NOMO-1 treated with dmso at 0.1 percent for 144 hours (cell line): ENCODE measurements at regions not wholly inside any gene's neighbourhood (a gene's known extent, or its start where the extent isn't known, plus 50 kb on each side); places are given as distances from the start of the nearest gene placed in this dataset.

Experiments used
- DNase-seq: peaks from one replicate; lab custom pipeline; 2025; ENCODE audit not compliant: unreplicated experiment; lab: John Stamatoyannopoulos, UW

DNA sequence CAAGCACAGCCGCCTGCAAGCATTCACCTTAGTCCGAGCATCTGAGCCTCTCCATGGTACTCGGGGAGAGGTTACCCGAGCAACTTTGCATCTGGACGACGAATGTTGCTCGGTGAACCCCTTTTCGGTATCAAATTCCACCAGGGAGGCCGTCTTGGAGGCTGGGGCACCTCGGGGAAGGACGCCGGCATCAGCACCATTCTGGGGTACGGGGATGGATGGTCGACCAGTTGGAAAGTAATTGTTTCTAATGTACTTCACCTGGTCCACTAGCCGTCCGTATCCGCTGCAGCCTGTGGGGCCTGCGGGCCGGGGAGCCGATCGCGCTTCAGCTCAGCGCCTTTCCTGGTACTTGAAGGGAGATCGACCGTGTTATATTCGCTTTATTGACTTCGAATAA is 161.7 kb upstream of the RTL1 start:
- no peak for DNase-seq

DNA sequence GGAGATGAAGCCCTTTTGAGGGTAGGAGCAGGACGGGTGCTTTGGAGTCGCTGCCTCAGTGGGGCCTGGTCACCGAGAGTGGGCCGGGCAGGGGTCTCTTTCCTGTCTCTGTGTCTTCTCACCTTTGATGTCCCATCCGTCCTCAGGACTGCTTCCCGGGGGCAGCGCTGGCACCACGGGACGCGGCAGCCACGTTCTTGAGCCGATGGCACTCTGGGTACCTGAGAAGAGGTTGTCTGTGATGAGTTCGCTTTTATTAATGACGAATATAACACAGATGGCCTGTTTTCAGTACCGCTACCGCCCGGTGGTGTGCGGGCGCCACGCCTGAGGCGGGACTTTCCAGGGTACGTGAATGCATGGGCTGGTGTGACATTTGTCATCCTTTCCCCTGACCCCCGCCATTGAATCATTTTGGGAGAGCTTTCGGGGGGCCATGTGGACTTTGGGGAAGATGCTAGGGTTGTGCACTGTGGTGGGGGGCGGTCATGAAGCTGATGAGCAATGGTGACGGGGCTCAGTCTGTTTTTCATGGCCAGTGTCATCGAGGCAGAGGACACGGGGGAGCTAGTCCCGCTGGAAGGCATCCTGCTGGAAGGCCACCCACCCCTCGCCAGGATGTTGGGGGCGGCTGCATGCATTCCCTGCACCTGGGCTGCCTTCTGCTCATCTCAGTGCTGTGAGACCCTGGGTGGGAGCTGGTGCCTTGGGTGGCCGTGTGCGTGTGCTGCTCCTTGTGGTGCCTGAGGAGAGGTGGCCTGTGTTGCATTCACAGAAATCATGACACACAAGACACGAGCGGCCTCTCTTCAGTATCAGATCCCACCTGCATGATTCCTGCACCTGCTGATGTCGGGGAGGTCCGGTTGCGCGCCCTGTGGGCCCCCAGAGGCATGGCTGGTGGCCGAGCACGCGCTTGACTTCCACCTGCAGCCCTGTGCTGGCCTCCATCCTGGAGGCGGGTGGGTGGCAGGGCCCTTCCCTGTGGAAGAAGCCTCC is 162.5 kb upstream of the RTL1 start:
- DNase-seq, result no peak

DNA sequence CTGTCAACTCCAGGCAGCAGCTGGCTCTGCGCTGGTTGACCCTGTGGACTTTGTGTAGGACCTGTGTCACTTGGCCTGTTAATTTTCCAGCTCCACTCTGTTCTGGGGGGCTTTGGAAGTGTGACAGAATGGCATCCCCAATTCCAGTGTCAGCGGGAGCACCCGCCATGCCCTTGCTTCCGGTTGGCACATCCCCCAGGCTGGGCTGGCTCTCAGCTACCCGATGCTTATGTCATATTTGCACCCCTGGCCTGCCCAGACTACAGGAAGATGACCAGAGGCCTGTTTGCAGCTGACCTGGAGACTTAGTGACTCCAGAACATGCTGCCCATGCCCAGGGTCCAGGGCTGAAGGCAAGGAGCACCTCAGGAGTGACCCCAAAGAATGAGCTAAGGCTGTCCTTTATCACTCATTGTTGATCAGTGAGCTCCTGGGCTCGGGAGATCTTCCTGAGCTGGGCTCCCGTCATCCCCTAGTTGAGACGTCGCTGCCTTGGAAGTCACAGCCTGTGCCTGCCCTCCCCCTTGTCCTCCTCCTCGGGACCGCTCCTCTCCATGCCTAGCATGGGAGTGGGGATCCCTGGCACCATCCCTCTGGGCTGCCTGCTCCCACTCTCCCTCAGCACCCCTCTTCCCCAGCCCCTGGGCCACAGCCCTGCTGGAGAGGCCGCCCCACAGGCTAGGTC is 163.4 kb upstream of the RTL1 start:
- DNase-seq, result no peak

DNA sequence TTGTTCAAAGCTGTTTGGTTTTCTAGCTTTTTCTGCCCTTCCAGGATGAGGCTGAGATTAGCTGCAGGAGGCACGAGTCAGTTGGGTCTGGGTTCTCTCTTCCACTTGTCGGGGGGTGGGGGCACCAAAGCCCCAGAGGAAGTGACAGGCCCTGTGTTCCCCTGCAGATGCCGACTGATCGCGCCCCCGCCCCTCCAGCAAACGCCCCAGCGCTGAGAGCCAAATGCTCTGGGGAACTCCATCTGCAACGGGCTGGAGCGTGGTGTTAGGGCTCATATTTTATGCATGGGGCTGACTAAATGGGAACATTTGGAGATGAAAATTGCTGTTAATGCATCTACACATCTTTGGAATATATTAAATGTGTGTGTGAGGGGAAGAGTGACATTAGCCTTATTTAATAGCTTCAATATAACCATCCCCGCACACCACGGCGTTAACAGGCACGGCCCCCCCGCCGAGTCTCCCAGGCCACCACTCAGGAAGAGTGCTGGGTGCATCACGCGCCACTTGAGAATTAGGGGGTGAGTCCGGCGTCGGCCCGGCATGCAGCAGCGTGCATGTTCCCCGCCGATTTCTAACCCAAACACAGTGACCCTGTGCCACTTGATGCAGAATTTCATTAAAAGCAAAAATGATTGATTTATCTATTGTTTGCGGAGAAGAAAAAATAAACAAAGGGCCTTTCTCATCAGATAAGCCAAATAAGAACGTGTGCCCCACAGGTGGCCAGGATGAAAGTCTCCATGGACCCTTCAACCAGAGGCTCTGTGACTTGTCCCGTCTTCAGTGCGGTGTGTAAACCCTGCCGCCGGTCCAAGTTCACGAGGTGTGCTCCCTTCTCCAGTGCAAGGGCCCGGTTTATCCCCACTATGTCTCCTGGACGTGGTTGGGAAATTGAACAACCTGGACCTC is 165.0 kb upstream of the RTL1 start:
- no peak for DNase-seq

DNA sequence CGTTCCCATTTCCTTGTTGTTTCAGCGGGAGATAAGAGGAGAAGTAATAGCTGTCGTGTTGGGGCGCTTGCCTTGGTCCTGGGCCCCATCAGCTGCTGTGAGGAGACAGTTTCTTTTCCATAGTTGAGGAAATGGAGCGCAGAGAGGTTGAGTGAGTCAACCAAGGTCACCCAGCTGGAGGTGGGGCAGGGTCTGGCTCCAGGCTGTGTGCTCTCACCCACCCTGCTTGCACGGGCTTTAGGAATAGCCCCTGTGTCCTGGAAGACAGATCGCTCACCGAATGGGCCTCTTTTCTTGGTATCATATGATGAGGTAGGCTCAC is 165.7 kb upstream of the RTL1 start:
- no peak for DNase-seq

- no peak for DNase-seq
Observed at GRCh38 chr14:101069666-101070362, 166.3 kb upstream of the RTL1 start.

- no peak for DNase-seq
Observed at GRCh38 chr14:101070540-101071492, 167.3 kb upstream of the RTL1 start.

GRCh38 chr14:101071493-101071906 is 168.0 kb upstream of the RTL1 start:
- no peak for DNase-seq

DNA sequence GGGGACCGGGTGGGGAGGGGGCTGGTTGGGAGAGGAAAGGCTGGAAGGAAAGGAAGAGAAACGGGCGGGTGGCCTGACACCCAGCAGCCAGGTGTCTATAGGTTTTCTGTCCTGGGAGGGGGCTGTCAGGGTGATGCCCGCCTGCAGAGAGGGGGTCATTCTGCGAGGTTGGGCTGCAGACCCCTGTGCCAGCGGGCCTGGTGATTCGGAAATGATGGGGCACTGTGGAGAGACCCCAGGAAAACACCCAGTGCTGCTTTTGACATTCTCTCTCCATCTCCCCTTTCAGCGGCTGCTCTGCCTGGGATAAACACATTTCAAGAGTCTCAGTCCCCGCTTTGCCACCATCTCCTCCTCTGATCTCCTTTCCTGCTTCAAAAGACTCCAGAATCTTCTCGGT is 168.5 kb upstream of the RTL1 start:
- no peak for DNase-seq

- no peak for DNase-seq
Observed at GRCh38 chr14:101072531-101072930, 169.0 kb upstream of the RTL1 start.

DNA sequence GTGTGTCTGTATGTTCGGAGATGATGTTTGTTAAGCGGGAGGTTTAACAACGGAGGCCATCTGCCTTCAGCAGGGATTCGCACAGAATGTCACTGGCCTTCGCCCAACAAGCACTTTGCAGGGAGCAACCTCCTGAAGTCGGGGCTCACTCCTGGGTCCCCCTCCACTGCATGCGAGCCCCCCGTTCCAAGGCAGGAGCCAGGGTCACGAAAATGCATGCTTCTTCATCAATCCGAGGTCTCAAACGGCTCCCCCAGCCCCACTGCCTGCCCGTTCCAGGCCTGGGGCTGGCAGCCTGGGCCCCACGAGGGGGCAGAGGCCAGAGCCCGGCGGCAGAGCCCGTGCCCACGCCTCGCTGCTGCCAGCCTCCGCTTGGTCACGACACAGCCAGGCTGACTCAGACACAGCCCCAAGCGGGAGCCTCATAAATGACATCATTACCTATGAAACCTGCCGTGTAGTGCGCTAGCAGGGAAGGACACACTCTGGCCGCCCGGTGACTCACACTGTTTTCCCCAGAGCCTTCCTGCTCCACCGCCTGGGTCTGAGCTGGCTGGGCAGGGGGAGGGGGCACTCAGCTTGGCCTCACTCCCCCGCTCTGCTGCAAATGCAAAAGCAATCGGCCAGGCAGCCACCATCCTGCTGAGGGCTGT is 169.5 kb upstream of the RTL1 start:
- DNase-seq, result no peak

GRCh38 chr14:101073598-101073965 is 170.1 kb upstream of the RTL1 start:
- no peak for DNase-seq

DNA sequence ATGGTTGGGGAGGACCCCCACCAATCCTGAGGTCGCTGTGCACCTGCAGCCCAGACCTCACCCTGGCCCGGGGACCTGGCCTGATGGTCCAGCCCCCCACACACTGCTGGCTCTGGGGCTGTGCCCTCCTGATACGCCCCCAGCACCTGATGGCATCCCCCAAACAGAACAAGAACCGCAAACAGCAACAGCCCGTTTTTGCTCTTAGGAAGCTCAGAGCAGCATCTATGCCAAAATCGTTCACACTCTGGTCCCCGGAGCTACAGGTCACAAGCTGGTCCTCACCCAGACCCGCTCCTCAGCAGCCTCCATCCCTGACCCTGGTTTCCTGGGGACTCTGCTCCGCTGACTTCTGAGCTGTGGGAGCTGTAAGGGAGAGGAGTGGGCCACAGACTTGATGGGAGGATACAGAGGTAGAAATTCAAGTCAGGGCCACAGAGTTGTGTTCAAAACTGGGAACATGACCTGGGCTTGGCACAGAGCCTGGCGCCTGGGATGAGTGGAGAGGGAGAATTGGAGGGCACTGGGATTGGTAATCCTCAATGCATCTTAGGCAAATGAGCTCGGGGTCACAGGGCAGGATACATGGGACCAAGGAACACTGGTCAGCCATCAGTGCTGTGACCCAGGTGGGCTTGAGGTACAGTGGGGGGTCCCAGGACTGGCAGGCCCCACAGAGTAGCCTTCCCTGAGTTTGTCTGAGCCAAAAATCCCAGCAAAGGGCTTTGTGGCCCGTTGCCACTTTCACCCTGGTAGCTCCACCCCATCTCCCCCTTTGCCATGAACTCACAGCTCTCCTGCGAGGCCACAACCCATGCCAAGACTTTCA is 170.9 kb upstream of the RTL1 start:
- DNase-seq, result no peak

- DNase-seq, result no peak
Observed at GRCh38 chr14:101075025-101075800, 171.7 kb upstream of the RTL1 start.

- DNase-seq, result no peak
Observed at GRCh38 chr14:101075801-101076413, 172.4 kb upstream of the RTL1 start.

DNA sequence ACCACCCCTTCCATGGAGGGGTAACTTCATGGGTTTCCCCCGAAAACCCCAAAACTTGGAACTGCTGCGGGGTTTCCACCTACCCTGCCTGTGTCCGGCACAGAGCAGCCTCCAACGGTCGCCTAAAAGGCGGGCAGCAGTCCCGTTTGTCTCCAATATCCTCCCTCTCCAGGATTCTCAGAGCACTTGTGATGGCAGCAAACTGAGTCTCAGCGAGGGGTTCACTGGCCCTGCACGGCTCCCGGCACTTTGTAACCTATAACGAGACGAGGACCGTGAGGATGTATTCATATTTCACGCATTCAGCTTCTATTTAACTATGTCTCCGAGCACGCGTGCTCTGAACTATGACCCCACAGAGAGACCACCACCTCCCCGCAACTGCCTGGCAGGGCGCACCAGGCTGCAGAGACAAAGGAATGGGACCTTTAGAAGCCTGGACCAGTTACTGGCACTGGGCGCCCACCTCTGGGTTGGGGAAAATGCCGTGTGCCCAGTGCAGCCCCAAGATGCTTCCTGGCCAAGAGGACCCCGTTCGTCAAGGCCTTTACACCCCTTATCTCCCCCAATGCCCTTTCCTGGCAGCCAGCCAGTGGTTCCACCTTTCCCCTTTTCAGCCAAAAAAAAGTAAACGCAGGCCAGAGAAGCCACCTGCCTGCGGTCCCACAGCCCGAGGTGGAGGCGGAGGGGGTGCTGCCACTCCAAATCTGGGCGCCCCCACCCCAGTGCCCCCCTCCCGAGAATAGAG is 173.1 kb upstream of the RTL1 start:
- no peak for DNase-seq
